GM19025 (cell line): ENCODE measurements at regions not wholly inside any gene's neighbourhood (a gene's known extent, or its start where the extent isn't known, plus 50 kb on each side); places are given as distances from the start of the nearest gene placed in this dataset.

Experiments
- ATAC-seq: cut with Tn5 transposase; IDR thresholded peaks from one replicate; pipeline ENCODE4 v1.9.1; 2021; ENCODE audit warnings: mild to moderate bottlenecking, low read depth, moderate library complexity; ENCODE audit not compliant: unreplicated experiment

DNA sequence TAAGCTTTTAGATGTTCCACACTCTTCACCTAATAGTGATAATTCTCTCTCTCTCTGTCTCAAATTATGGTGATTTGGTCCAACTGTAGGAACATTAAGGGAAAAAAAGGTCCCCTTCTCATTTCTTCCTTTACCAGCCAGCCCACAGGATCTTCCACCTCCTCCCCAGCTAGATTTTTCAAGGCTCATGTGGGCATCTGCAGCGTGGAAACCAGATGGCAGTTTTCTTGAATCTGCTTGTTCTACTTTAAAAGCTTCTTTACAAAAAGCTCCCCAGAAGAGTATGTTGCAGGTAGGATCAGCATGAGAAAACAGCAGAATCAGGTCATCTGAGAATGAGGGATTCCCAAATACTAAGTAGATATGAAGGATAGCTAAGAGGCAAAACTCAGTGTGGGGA is 208.6 kb upstream of the PFN2 start:
- no peak for ATAC-seq

DNA sequence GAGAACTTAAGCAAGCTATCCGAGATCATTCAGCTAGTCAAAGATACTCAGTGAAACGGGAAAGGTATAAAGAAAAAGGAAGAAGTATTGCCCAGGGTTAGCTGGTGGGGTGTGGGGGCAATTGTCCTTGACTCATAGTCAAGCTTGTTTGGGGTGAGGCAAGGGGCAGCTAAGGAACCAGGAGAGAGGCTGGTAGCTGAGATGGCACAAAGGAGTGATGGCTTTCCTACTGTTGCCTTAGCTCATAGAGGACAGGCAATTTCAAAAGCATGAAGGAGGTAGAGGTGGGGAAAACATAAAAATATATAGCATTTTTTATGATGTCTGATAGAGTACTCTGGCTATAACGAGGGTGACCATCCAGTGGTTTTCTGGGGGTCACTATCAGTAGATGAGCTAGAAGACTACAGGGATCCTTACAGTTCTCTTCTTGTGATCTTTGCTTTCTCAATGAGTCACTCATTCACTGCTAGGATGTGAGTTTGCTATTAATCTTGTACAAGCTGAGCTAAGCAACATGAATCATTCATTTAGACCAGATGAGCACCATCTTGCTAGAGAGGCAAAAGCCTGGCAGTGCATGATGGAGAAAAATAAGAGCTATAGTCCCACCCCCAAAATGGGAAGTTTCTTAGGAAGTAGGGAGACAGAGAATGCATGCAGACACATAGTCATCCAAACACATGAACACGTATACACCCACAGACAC is 207.1 kb upstream of the PFN2 start:
- no peak for ATAC-seq

DNA sequence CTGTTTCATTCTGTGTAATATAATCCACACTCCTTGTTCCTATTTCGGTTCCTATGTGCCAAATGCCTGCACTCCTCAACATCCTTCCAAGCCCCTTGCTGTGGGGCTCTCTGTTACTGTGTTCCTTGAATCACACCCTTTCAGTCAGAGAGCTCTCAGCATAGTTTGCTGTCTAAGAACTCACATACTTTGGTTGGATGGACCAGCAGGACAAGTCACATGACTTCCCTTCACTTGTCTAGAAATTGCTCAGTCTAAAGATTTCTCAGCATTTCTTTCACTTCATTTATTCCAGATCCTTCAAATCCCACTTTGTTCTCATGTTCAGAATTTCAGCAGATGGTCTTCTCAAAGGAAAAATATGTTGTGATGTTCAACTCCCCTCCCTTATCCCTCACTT is 203.5 kb upstream of the PFN2 start:
- no peak for ATAC-seq

DNA sequence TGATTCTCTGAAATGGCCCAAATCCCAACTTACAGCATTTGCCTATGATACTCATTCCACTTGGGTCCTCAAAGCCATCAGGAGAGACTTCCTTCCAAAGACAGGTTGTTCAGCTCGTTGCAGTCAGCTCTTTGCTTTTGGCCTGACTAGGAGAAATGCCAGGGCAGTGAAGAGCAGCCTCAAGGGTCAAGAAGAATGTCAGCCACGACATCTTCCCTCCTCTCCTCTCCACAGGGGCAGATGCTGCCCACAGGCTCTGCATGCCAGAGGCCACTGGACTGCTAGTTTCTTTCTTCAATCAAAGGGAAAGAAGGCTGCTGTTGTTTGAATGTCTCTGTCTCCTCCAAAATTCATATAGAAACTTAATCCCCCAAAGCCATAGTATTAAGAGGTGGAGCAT is 201.7 kb upstream of the PFN2 start:
- no peak for ATAC-seq

DNA sequence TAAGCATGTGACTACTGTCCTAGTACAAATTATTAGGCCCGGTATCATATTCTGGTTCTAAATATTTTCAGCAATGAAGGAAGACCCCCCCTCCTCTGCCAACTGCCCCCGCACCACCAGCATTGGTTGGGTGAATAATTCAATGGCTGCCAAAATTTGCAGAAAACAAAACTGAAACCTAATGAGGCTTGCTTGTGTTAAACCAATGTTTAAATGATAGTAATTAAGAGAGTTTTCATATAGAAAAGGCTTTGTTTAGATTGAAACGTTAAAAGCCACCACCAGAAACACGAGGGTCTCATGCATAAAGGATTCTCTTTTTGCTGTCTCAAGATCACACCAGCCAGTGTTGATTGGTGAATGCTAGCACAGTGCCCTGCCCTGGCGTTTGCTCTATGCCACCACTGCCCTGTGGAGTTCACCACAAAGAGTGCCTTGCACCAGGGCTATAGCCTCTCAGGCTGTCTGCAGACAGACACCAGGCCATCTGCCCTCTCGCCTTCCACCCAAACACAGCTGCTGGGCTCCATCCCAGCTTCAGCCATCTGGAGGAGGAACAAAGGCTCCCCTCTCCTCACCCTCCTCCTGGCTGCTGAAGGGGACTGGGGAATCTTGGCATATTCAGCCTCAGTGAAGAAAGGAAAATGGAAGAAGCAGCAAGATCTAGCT is 200.3 kb upstream of the PFN2 start:
- no peak for ATAC-seq

DNA sequence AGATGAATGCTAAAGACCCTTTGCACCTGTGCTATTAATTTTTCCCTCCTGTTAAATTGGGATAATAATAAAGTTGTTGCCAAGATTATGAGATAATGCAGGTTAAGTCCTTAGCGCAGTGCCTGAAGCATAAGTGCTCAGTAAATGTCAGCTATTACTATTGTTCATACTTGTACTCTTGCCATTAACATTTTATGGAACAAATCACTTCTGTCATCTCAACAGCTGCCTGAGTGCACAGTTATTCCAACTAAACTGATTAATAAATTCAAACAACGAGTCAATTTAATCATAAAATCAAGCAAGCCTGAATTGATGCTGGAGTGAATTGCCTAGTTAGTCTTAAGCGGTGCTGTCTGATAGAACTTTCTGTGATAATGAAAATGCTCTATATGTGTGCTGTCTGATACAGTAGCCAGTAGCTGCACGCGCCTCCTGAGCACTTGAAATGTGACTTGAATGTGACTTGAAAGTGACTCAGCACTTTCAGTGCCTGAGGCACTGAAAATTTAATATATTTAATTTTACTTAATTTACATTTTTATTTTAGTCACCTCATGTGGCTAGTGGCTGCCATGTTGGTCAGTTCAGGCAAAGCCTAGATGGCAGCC is 198.7 kb upstream of the PFN2 start:
- no peak for ATAC-seq

DNA sequence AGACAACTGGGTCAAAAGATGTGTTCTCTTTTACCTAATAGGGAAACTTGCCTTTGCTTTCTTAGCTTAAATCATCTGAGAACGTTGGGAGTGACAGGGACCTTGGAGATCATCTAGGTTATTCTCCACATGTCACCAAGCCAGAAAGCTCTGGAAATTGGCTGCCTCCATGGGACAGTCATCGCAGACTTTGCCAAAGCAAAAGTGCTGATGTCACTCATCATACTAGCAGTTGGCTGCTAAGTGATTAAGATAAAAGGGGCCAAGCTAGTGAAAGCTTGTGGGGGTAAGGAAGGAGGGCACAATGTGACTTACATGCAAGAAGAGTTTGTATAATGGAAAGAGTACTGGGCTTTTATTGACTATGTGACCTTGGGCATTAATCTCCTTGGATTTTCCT is 198.0 kb upstream of the PFN2 start:
- ATAC-seq: no peak

DNA sequence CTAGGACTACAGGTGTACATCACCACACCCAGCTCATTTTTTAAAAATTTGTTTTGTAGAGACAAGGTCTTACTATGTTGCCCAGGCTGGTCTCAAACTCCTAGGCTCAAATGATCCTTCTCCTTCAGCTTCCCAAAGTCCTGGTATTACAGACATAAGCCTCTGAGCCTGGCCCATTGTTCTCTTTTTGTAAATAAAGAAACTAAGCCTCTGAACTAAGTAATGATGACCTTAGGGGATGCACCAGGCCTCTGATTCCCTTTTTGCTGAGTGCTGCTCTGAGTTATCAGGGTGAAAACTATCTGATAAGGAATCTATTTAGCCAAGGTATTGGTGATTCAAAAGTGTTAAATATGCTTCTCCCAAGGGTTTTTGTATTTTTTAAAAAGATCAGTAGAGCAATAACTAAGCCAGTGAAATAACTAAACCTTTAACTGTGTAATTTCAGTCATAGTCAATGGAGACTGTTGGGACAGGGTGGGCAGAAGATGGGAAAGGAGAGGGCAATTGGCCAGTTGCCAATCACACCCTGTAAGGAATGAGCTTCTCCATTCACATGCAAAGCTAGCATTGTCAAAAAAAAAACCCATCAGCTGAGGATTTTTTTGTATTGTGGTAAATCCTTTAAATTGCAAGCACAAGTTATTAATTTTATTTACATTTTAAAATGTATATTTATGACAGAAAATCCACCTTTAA is 194.8 kb upstream of the PFN2 start:
- no peak for ATAC-seq

DNA sequence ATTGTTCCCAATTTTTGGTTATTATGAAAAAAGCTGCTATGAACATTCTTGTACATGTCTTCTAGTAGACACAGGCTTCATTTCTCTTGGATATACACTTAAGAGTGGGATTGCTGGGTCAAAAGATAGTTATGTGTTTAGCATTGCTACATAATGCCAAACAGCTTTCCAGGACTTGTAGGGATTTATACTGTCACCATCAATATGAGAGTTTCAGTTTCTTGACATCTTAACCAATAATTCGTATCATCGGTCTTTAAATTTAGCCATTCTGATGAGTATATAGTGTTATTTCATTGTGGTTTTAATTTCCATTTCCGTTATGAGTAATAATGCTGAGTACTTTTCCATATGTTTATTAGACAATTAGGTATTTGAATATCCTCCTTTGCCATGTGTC is 190.3 kb upstream of the PFN2 start:
- ATAC-seq: no peak

DNA sequence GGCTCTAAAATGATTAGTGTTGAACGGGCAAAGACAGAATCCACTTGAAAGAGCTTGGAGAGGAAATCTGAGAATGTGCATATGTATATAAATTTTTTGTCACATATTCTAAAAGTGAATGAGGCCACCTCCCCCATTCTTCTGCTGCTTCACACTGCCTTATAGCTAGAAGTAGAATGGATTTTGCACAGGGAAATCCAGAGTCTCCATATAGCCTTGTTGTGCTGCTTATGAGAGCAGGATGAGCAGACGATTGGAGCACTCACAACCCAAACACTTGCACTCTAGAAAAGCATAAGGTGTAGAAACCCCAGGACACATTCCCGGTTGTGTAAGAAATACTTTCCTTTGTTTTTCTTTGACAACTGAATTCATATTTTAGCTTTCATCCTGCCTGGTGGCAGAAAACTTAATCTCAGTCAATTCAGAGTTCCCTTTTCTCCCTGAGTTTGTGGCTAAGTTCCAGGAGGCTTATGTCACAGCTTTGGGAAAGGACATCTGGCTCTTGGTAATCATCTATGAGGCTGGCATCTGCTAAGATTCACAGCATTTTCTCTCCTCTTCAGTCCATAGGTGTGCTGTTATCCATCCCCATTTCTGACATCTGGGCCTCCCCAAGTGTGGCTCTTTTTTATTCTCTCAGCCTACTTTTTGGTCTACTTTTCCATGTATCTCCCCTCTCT is 188.4 kb upstream of the PFN2 start:
- no peak for ATAC-seq

DNA sequence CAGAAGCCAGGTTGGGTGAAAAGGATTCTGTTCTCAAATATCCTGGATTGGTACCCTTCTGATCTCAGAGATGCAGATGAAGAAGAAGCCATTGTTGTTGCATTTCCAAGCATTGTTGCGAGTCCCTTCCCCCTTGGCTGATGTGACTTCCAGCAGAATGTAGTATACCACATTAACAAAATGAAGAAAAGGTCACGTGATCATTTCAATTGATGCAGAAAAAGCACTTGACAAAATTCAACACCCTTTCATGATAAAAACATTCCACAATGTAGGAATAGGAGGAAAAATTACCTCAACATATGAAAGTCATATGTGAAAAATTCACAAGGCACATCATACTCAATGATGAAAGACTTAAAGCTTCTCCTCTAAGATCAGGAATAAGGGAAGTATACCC is 181.9 kb upstream of the PFN2 start:
- ATAC-seq: no peak

DNA sequence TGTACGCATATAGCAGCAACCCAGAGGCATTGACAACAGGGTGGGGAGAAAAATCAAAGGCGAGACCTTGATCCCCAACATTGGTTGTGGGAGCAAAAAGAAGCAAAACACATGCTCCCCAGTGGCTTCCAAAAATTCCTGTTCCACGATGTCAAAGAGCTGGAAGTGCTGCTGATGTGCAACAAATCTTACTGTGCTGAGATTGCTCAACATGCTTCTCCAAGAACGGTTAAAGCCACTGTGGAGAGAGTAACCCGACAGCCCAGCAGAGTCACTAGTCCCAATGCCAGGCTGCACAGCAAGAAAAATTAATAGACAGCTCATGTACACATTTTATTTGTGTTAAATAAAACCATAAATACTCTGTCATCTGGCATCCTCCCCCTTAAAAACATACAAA is 179.9 kb upstream of the PFN2 start:
- ATAC-seq: no peak

DNA sequence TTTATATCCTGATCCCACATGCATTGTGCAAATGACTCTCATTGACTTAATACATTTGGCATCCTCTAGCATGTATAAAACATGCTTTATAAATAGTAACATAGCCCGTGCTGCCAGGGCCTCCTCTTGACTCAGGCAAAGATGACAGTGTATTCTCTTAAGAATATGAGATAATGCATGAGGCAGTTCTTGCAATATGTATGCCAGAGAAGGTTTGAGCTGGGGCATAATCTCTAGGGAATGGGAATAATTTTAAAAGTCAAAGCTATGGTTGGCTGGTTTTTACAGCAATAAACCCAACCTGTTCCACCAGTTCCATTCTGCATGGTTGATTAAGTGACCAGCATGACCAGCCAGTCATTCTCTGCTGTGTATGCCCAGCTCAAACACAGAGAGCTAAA is 179.0 kb upstream of the PFN2 start:
- ATAC-seq: no peak

DNA sequence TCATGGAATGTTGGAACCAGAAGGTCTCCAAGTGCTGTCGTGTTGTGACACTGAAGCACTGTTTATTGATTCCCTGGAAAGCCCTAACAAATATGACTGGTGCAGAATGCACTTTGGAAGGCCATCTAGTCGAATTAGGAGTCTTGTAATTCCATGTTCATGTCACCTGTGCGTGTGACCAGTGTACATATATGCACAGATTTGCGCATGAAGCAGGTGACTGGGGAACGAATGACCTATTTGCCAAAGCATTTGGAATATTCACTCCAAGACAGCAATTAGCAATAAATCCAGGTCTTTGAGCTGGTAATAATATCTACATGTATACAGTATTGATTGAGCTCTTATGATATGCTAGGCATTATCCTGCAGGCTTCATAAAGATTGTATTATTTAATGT is 177.5 kb upstream of the PFN2 start:
- no peak for ATAC-seq

DNA sequence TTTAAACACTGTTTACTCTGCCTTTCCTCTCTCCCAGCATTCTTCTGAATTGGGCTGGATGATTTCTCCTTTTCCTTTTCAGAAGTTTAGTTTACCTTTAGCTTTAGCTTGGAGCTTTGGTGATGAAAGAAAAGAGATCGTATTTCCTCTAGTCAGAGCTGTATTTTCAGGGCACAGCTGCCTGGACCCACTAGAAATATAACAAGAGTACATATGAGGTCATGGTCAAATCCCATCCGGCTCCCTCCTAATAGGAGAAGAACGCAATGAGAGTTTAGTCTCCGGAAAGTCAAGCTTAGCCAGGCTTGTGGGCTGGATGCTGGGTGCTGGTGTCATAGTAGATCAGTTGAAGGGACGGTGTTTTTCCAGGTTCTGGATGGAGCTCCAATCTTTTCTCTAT is 177.1 kb upstream of the PFN2 start:
- ATAC-seq: no peak

DNA sequence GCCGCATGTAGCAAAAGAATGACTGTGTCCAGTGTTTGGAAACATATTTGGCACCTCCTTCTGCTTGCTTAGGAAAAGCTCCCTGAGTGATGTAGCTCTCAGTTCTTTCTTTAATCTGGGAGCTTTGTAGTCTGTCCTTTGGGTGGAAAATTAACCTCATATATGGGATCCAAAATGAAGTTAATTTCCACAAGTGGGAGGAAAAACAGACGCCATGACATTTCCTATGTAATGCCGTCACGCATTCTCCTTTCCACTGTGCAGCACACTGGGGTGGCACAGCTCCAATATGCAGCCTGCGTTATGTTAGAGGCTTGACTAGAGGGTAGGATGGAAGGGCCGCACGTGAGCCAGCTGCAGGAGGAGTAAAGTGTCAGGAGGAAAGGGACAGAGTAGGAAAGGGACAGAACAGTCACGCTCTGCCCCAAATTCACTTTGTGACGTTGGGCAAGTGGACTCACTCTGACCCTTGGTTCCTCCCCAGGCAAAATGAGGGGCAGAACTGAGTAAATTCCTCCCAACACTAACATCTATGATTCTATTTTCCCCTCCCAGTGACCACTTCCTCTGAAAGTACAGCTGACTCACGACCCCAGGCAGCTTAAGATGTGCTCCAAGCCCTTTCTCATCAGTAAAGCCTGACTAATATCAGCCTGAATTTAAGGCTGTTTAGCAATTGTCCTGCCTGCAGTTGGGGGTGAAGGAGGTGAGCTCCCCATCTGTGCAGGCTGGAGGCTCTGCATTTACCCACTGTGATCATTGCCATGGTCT is 176.5 kb upstream of the PFN2 start:
- no peak for ATAC-seq

DNA sequence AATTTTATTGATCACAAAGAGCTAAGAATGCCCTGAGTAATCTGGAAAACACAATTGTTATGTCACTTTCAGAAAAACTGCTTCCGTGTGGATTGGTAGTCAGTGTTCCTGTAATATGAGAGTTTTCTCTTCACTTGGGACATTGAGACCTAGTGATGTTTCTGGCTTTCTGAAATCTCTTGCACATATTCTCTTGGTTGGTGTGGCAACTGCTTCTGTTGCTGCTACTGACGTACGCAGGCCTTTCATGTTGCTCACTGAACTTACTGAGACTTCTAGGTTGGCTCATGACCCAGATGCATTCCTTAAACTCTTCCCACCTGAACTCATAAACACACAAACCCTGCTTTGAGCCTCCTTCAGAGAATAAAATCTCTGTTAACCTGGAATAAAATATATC is 175.0 kb upstream of the PFN2 start:
- no peak for ATAC-seq

DNA sequence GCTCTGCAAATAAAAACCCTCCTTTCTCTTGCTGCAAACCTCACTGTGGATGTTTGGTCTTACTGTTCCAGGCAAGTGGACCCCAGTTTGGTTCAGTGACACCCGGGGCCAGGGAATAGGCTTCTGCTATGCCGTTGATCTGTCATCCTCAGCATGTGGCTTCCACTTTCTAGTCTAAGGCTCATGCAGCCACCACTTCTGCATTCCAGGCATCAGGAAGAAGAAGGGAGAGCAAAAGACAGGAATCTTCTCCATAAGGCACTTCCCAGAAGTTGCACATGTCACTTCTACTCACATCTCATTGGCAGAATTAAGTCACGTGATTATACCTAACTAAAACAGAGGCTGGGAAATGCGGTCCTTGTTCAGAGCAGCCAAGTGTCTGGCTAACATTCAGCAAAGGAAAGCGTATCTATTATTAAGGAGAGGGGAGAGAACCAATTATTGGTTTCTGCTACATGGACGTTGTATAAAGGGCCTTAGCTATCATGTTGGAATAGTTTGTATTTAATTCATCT is 173.6 kb upstream of the PFN2 start:
- ATAC-seq: no peak

DNA sequence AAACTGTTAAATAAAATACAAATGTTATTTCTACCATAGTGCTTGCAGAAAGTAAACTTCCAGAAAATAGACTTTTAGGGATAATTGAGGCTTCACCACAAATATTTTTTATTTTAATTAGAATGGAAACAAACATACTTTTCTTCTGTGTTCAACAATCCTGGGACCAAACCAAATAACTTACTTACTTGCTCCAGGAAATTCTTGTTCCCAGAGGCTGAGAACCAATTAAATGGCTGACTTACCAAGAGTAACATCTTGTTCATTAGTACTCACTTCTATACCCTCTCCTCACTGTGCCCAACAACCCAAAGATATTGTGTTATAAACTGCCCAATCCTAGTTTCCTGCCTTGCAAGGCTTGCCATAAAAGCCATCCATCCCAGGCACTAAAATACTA is 172.2 kb upstream of the PFN2 start:
- ATAC-seq: no peak

DNA sequence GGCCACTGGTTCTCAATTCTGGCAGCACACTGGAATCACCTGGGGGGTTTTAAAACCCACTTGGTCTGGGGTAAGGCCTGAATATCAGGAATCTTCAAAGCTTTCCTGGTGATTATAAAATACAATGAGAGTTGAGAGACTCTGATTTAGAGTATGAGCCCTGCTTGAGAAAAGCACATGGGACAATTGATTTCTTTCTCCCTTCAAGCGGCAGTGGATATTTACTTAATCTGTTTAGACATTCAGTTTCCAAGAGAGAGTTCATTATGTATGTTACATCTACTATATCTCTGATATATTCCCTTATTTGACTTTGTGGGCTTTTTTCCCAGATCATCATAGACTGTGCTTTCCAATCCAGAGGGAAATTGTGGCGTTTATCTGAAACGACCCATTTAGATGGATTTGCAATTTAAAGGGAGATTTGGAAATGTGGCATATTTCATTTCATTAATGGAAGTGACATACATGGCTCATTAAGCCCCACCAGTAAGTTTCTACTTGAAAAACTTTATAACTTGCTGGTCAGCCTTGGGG is 171.2 kb upstream of the PFN2 start:
- no peak for ATAC-seq
